GM21381 (cell line): ENCODE measurements at regions not wholly inside any gene's neighbourhood (a gene's known extent, or its start where the extent isn't known, plus 50 kb on each side); places are given as distances from the start of the nearest gene placed in this dataset.
"Not testable (repeated sequence)": the region's sequence is repeated elsewhere in the genome, so short reads cannot be mapped to it uniquely, and the experiment has no call there.

Experiments used
- ATAC-seq: cut with Tn5 transposase; IDR thresholded peaks from one replicate; pipeline ENCODE4 v1.9.1; 2021; ENCODE audit warnings: mild to moderate bottlenecking, moderate library complexity; ENCODE audit not compliant: unreplicated experiment

DNA sequence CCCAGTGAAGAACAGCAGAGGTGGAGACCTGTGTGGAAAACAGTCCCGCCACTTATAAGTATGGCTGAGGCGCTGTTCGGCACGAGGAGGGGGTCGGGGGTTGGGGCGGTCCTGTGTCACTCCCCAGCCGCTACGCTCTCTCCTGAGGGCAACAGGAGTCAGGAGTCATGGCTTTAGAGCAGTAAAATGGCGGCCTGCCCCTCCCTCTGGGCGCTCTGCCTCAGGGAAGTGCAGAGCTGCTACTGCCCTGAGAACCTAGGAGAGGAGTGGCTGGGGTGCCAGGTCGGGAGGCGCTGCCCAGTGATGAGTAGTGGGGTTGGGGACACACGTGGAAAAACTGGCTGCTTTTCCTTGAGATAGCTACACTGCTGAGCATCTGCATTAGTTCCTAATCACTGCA is 551.2 kb upstream of the AMOT start:
- no peak for ATAC-seq

DNA sequence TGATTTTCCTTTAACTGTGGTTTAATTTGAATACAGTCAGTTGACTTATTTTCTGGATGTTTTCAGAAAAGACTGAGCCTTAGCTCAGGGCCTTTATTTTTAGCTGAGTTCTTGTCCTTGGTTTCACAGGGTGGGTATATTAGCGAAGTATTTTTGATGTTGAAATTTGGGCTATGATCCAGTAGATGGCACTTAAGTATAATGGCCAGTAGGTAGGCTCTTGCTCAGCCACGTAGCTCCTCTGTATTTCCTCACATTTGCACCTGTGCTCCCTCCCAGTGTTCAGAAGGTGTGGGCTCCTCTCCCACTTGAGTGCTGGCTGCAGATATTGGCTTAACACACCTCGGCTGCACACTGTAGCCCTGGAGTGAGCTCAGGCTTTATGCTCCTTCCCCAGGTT is 549.9 kb upstream of the AMOT start:
- ATAC-seq, result no peak

DNA sequence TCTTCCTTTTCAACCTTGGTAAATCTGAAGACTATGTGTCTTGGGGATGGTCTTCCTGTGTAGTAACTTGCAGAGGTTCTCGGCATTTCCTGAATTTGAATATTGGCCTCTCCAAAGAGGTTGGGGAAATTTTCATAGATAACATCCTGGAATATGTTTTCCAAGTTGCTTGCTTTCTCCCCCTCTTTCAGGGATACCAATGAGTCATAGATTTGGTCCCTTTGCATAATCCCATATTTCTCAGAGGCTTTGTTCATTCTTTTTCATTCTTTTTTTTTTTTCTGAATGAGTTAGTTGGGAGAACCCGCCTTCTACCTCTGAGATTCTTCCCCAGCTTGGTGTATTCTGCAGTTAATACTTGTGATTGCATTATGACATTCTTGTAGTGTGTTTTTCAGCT is 549.2 kb upstream of the AMOT start:
- ATAC-seq, result no peak

DNA sequence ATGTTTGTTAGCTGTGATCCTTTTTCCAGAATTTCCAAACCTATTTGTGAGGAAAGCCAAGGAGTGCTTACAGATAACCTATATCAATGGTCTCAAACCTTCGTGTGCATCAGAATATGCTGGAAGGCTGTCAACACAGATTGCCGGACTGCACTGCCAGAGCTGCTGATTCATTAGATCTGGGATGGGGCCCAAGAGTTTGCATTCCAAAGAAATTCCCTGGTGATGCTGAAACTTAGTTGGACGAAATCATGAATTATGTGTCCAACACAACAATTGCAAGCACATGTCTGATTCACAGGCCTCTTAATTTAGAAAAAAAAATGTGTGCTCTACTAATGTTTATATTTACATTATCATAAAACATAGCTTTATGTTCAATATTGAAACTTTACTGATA is 544.0 kb upstream of the AMOT start:
- ATAC-seq, result no peak

DNA sequence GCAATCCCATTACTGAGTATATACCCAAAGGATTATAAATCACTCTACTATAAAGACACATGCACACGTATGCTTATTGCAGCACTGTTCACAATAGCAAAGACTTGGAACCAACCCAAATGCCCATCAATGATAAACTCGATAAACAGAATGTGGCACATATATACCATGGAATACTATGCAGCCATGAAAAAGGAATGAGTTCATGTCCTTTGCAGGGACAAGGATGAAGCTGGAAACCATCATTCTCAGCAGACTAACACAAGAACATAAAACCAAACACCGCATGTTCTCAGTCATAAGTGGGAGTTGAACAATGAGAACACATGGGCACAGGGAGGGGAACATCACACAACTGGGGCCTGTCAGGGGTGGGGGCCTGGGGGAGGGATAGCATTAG is 532.8 kb upstream of the AMOT start:
- ATAC-seq, result not testable (repeated sequence)

DNA sequence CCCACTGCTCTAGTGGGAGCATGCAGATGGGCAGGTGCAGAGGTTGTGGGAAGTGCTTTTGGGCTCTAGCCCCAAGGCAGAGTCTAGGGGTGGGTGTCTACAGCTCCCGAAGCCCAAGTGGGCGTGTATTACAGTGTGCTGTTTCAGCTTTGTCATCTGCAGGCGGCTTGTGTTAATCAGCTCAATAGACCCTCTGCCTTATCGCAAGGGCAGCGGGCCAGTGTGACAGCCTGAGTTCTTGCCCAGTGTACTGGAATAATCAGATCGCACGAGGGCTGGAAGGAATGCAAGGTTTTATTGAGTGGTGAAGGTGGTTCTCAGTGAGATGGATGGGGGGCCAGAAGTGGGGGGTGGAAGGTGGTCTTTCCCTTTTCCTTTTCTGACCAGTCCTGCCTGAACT is 529.4 kb upstream of the AMOT start:
- no peak for ATAC-seq

DNA sequence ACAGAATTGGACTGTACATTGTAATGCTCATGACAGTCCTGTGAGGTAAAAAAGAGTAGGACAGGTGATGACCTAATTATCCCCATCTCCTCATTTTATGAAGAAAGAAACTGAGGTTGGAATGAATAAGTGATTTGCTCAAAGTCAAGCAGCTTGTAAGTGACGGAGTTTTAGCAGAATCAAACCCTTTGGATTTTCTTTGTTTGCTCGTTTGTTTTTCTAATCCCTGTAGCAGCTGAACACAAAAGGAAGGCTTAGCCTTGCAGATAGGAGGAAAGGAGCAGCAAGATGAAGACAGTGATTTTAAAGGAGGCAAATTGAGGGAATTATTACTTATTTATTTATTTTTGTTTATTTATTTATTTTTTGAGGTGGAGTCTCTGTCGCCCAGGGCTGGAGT is 528.4 kb upstream of the AMOT start:
- no peak for ATAC-seq

DNA sequence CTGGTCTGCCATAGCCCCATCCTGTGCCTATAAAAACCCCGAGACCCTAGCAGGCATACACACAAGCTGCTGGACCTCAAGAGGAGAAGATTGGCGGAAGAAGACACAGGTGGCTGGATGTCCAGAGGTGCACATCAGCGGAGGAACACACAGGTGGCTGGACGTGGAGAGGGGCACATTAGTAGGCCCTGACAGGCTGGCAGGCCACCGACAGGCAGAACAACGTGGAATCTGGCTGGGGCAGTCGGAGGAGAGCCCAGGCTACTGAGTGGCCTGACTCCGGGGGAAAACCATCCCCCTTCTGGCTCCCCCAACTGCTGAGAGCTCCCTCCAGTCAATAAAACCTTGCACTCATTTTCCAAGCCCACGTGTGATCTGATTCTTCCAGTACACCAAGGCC is 512.5 kb upstream of the AMOT start:
- ATAC-seq, result no peak

DNA sequence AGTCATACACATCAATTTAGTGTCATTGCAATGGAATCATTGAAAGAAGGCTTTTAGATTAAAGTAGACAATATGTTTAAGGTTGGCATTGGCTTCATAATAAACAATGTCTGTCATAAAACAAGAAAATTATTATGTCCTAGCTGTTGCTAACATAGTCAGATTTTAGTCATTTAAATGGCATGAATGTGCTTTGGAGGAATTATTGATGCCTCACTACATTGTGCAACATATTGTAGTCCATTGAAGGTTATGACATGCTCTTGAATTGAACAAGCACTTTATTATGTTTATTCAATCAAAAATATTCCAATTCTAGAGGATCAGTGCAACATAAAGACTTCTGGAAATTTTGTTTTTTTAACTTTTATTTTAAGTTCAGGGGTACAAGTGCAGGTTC is 489.8 kb upstream of the AMOT start:
- ATAC-seq, result no peak

DNA sequence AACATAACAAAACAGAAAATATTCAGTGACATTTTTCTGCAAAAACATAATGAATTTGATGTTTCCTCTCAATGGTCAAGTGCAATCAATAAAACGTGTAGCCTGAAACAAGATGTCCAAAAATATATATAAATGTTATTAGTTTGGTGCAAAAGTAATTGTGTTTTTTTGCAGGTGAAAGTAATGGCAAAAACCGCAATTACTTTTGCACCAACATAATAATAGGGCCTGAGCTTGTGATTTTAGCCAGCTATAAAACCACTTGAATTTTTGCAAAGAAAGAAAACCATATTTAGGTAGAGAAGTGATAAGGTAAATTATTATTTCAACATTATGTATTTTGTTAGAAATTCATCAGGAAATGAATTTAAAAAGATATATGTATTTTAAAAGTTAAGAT is 475.3 kb upstream of the AMOT start:
- ATAC-seq, result no peak

DNA sequence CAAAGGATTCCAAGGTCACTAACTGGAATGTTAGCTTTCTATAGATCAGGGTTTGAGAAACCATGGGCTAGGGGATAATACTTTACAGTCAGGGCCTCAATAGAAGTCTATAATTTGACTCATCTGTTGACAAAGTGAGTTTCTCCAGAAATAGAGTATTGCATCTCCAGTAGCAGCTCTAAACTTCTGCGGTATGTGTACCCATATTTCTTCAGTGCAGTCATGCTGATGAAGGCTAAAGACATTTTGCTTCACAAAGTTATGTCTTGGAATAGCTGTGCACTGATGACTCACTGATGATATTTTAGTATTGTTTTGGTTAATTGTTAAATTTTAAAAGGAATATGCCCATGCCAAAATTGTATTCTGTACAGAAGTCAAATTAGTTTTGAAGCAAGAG is 464.9 kb upstream of the AMOT start:
- no peak for ATAC-seq

DNA sequence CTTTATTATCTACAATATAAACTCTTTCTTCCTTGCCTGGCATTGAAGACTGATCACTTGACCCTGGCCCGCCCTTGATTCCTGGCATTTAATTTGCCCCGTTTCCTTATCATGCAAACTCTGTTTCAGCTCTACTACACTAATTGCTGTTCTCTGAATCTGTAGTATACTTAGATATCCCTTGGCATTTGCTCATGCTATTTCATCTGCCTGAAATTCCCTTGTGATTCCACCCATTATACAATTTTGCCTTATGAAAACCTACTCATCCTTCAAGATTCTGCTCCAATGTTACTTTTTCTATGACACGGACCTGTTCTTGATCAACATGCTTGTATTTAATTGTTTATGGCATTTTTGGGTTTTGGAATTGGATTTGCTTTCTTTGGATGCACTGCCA is 459.9 kb upstream of the AMOT start:
- ATAC-seq, result no peak

DNA sequence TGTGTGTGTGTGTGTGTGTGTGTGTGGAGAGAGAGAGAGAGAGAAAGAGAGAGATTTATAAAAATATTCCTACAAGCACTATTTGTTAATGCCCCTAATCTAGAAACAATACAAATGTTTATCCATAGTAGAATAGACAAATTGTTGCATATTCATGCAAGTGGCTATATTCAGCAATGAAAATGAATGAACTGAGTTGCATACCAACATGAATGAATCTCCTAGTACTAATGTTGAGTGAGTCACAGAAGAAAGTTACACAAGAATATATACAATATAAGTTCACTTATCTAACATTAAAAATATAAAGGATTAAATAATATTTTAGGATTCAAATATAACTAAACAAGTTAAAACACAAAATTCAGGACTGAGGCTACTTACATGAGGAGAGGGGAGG is 456.8 kb upstream of the AMOT start:
- no peak for ATAC-seq

DNA sequence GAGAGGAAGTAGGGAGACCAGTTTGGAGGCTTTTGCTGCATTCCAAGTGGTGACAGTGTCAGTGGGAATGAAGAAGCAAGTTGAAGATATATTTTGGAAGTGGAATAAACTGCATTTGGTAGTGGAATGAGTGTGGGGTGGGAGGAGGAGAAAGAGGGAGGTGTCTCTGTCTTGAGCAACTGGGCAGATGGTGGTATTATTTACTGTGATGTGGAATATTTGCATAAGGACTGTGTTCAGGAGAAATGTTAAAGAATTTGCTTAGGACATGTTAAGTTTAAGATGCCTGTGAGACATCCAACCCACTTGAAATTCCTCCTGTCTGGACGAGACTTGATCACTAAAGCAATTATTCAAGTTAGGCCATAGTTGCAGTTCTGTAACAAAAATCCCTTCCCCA is 448.9 kb upstream of the AMOT start:
- no peak for ATAC-seq

DNA sequence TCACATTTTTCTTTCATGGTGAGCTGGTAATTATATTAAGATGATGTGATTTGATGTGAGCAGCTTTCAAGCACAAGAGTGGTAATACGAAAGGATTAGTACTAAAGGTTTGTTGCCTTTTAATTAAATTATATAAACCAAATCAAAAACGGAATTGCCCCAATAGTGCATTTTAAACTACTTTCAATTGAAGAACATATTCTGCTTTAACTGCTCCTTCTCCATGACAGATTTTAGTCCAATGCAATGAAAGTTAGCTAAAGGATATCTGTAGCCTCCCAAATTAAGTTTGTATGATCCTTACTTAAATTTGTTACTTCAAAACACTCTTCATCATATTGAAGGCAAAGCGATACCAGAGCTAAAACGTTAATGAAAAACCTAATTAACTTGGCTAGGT is 447.1 kb upstream of the AMOT start:
- no peak for ATAC-seq

DNA sequence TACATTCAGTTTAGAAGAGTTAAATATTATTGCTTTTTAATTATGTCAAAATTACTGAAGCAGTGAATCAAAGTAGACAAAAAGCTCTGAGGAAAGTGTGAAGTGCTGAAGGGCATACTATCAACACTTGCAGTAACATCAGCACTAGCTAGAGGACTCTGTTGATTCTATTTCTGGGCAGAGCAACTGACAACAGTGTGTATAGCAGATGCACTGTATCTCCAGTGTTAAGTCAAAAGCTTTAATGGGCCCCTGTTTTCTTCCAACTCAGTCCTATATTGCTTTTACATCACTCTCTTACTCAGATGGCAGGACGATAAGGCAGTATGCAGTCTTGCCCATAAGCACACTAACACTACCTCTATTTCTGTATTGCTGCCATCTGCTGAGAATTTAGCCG is 435.2 kb upstream of the AMOT start:
- no peak for ATAC-seq

DNA sequence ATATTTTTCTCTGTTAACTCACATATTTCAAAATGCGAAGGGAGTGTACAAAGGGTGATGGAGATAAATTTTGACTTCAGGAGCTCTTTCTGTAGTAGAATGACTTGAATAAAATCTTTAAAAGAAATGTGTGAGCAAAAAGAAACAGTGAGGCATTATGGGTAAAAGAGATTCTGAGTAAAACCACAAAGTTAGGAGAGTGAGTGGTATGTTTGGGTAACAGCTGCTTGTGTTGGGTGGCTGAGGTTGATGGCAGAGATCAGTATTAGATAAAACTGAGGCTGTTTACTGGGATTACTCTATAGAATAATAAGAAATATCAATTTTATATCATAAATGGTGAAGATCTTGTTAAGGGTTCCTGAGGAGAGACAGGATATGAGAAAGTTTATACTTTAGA is 434.2 kb upstream of the AMOT start:
- no peak for ATAC-seq

DNA sequence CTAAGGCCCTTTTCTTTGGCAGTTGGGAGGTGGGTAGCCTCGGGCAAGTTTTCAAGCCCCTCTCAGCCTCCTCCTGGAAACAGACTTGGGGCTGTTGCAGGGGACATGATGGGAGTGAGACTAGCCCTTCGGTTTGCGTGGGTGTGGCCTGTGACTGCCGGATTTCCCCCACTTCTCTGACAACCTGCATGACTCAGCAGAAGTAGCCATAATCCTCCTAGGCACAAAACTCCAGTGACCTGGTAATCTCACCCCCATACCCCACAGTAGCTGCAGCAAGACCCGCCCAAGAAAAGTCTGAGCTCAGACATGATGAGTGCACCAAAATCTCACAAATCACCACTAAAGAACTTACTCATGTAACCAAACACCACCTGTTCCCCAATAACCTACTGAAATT is 433.7 kb upstream of the AMOT start:
- no peak for ATAC-seq

DNA sequence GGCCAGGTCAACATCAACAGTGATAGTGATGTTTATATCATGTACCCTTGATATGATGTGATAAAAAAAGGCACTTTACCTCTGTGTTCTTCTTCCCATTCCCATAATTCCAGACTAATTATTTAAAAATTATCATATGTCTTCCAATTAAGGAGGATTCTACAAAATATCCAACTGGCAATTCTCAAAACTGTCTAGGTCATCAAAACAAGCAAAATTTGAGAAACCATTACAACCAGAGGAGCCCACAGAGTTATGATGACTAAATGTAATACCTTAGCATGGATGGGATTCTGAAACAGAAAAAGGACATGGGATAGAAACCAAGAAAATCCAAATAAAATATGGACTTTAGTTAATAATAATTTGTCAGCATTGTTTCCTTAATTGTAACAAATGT is 428.6 kb upstream of the AMOT start:
- ATAC-seq, result no peak

DNA sequence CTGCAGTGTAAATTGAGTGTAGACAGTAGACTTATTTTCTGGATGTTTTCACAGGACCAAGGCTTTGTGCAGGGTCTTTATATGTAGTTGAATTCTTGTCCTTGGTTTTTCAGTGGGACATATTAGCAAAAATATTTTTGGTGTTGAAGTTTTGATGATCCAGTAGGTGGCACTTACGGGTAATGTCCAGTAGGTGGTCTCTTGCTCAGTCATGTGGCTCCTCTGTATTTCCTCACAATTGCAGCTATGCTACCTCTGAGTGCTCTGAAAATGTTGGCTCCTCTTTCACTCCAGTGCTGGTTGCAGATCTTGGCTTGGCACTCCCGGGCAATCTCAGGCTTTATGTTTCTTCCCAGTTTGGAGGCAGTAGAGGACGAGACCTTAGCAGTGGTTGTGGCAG is 419.8 kb upstream of the AMOT start:
- ATAC-seq, result no peak

DNA sequence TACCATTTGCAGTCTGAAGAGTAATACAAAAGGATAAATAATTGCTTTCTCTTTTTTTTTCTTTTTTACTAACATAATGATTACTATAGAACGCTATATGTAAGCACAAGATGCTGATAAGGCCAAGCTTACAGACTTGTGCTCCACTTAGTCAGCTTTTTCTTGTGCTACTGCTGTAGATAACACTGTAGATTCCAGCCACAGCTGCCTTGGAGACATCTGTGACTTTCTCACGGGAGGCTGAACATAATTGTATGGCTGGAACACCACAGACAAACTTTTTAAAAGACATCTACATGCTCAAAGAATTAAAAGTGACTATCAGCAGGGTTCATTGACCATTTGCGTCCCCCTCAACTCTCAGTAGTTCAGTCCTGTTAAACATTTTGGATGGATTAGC is 381.7 kb upstream of the AMOT start:
- no peak for ATAC-seq

DNA sequence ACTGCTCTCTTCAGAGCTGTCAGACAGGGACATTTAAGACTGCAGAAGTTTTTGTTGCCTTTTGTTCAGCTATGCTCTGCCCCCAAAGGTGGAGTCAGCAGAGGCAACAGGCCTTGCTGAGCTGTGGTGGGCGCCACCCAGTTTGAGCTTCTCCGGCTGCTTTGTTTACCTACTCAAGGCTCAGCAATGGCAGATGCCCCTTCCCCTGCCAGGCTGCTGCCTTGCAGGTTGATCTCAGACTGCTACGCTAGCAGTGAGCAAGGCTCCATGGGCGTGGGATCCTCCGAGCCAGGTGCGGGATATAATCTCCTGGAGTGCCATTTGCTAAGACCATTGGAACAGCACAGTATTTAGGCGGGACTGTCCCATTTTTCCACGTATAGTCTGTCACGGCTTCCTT is 371.4 kb upstream of the AMOT start:
- ATAC-seq, result no peak

DNA sequence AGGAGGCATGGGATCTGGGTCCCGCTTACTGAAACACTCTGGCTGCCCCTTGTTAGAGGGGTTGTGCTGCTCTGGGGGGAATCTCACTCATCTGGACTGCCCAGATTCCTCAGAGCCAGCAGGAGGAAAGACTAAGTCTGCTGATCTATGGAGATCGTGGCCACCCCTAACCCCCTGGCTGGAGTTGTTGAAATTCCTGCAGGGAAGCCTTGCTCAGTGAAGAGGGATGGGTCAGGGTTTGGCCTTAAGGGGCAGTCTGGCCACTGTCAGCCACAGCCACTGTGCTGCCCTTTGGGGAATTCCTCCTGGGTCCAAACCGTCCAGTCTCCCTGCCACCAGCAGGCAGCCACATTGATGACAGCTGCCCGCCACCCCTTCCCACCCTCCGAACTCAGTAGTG is 362.0 kb upstream of the AMOT start:
- no peak for ATAC-seq

DNA sequence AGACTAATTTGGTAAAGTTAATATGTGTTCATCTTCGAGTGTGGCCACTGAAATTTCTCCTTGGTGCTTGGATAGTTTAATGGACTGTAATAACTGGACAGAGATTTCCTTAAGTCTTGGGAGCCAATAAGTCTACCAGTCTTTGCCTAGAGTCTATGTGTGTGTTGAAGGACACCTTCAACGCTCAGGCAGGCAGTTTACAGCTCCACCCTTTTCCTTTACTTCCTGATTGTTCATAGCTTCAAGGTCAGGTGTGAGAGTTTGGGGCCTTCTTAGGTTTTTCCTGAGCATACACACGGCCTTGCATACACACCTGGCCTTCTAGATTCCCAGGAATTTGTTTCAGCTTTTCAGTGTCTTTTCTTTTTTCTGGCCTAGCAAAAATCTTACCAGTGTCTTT is 355.3 kb upstream of the AMOT start:
- ATAC-seq, result no peak
